ENCODE measurements at regions not wholly inside any gene's neighbourhood (a gene's known extent, or its start where the extent isn't known, plus 50 kb on each side); places are given as distances from the start of the nearest gene placed in this dataset.
A peak's percentile ranks its signal among the peaks of the same experiment; 100 is the strongest.

DNA sequence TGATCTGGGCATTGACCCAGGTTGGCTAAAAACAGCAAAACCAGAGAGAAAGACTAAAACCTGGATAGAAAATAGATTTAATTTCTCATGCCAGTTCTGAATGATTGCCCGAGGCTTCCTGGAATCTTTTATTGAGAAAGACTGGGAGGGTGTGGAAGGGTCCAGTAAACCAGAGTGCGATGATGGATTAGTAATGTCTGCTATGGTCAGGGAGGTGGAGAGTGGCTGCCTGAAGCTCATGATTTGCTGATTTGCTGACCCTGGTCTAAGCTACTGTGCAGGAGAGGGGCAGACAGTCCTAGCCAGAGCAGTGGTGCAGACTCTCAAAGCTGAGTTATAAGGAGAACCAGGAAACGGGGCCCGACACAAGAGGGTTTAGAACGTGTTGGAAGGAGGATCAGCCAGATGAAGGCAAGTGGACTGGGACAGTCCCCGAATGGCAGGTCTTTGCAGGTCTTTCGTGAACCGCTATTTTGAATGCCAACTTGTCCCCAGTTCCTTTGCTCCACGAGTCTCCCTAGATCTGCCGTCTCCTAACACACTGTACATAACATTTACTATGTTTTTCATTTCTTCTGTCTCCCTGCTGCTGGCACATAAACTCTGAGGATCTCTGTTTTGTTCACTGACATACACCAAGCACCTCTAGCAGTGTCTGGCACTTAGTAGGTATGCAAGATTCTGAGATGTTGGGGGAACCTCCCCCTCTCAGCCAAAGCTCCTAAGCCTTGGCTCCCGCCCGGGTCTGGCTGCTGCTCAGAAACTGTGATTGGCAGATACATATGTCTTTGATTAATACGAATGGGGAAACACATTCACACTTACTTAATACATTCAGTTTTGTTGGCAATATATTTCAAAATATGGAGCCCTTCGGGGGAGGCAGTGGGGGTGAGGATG is 237.3 kb upstream of the TNRC6C start (continued):
- TF ChIP-seq, protein P1, sequence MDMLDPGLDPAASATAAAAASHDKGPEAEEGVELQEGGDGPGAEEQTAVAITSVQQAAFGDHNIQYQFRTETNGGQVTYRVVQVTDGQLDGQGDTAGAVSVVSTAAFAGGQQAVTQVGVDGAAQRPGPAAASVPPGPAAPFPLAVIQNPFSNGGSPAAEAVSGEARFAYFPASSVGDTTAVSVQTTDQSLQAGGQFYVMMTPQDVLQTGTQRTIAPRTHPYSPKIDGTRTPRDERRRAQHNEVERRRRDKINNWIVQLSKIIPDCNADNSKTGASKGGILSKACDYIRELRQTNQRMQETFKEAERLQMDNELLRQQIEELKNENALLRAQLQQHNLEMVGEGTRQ (CRISPR knock-in tag; IDR thresholded peaks at IDR 0.05): no peak
- TF ChIP-seq FOXK1 (CRISPR knock-in tag; IDR thresholded peaks at IDR 0.05): no peak
- no peak for TF ChIP-seq SP1 (CRISPR knock-in tag; conservative IDR thresholded peaks at IDR 0.05)
- TF ChIP-seq OVOL2 (CRISPR knock-in tag; IDR thresholded peaks at IDR 0.05; ENCODE audit: borderline replicate concordance): no peak
- TF ChIP-seq MYBL2 (CRISPR knock-in tag; IDR thresholded peaks at IDR 0.05): no peak
- TF ChIP-seq TCF7 (CRISPR knock-in tag; IDR thresholded peaks at IDR 0.05; ENCODE audit: low read depth): no peak
- no peak for TF ChIP-seq RELA (CRISPR knock-in tag; IDR thresholded peaks at IDR 0.05; ENCODE audit: borderline replicate concordance)
- TF ChIP-seq ARID4B (CRISPR knock-in tag; IDR thresholded peaks at IDR 0.05; ENCODE audit: borderline replicate concordance): no peak
- TF ChIP-seq, protein P2, sequence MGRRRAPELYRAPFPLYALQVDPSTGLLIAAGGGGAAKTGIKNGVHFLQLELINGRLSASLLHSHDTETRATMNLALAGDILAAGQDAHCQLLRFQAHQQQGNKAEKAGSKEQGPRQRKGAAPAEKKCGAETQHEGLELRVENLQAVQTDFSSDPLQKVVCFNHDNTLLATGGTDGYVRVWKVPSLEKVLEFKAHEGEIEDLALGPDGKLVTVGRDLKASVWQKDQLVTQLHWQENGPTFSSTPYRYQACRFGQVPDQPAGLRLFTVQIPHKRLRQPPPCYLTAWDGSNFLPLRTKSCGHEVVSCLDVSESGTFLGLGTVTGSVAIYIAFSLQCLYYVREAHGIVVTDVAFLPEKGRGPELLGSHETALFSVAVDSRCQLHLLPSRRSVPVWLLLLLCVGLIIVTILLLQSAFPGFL (CRISPR knock-in tag; IDR thresholded peaks at IDR 0.05; ENCODE audit: borderline replicate concordance): no peak
- no peak for TF ChIP-seq ZNF219 (CRISPR knock-in tag; IDR thresholded peaks at IDR 0.05; ENCODE audit: borderline replicate concordance)
- TF ChIP-seq CREB1 (CRISPR knock-in tag; IDR thresholded peaks at IDR 0.05): no peak
- TF ChIP-seq E2F1 (CRISPR knock-in tag; IDR thresholded peaks at IDR 0.05): no peak
- TF ChIP-seq CBFB (CRISPR knock-in tag; IDR thresholded peaks at IDR 0.05; ENCODE audit: low read depth): no peak
- no peak for TF ChIP-seq ATF3 (CRISPR knock-in tag; conservative IDR thresholded peaks at IDR 0.05)
- no peak for TF ChIP-seq ZBTB43 (CRISPR knock-in tag; IDR thresholded peaks at IDR 0.05)

DNA sequence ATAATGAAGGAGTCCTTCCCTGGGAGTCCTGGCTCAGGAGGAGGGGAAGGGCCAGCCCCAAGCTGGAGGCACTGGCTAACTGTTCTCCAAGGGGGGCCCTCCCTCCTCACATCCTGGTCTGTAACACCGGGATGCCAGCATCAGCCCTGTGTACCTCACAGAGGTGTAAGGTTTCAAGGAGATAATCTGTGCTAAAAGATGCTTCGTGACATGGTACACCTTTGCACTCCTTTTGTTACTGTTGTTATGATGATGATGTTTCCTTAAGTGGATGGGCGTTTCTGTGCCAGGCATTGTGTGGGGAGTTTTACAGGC is 236.7 kb upstream of the TNRC6C start:
- TF ChIP-seq ZNF423 (CRISPR knock-in tag; IDR thresholded peaks at IDR 0.05) (0 out of 2 replicates have a peak, but pooled peaks have one; percentile 41), NFE2L1 (CRISPR knock-in tag; IDR thresholded peaks at IDR 0.05) (no peak)
- no peak overlapping the region for H3K4me3 Mint-ChIP-seq
- peaks cover 7% of the 10 kb centered on the region; the same call in 1 of the 2 replicates for H3K36me3 Mint-ChIP-seq
- CTCF ChIA-PET: no interaction called here
- H3K9me3 Mint-ChIP-seq: peaks cover 13% of the 10 kb centered on the region
- ATAC-seq (no peak; the same call in 1 of the 2 replicates), DNase-seq (ENCODE audit: low spot score) (no peak)
- POLR2A ChIA-PET: no interaction called here
- peaks cover 24% of the 10 kb centered on the region for H3K4me1 Mint-ChIP-seq
- H3K27me3 Mint-ChIP-seq (ENCODE audit: low read depth): peaks cover 2% of the 10 kb centered on the region
- H3K27ac Mint-ChIP-seq: no peak overlapping the region

Data from WTC11 (cell line).